ENCODE measurements at regions not wholly inside any gene's neighbourhood (a gene's known extent, or its start where the extent isn't known, plus 50 kb on each side); places are given as distances from the start of the nearest gene placed in this dataset.

DNA sequence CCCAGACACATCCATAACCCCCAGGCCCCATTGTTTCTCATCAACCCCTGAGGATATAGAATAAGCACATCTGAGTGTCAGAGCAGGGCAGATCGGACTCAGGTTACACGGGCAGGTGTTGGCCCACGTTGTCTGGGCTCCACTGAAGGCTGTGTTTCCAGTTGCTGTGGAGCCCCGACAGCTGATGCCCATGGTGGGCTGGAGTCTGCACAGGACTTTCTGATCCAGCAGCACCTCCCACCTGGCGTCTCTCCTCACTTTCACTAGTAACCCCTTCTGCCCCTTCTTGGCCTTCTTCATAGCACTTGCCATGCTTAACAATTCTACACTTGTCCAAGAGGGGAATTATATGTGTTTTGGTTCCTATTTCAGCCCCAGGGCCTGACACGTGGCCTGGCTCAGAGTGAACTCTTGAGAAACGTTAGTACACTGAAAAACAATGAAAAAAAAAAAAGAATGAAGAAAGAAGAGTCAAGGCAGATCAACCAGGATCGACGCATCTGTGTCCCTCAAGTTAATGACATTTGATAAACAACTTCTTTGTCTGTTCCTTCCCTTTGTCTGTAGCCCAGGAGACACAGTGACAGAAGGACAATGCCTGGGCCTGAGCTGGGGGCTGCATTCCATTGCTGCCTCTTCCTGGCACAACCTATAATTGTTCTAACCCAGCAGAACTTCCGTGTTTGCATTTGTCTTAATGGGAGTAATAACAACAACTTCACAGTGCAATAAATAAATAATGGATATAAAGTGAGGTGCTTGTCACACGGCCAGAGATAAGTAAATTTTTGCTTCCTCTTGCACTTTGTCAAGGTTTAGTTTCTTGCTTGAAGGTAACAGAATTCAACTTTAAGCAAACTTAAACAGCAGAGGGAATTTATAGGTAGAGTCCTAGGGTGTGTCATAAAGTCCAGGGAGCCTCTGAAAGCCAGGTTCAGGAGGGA, 224.2 kb upstream of the SSTR4 start:
- POLR2A ChIA-PET, result no interaction called here
- dilution Hi-C loops (cut with MboI; ENCODE audit: extremely low pct_ligation_motif_present, low sequenced_read_pairs), result no loop called here

More for the DNA sequence above, 224.2 kb upstream of the SSTR4 start:
- intact Hi-C loops (cut with micrococcal nuclease), result no loop called here
- FAIRE-seq (no peak), DNase-seq (ENCODE audit: low read depth, low spot score) (no peak)
- TF ChIP-seq FOS (IDR thresholded peaks at IDR 0.05; ENCODE audit: borderline replicate concordance, insufficient read depth, low read length), result no peak
- no peak for TF ChIP-seq POLR2A (IDR thresholded peaks at IDR 0.05; ENCODE audit: low read depth, low read length)
- no peak for TF ChIP-seq POLR2AphosphoS5 (IDR thresholded peaks at IDR 0.05; ENCODE audit: insufficient read depth, low read depth, low read length)
- TF ChIP-seq, protein P1, sequence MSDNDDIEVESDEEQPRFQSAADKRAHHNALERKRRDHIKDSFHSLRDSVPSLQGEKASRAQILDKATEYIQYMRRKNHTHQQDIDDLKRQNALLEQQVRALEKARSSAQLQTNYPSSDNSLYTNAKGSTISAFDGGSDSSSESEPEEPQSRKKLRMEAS (IDR thresholded peaks at IDR 0.05; ENCODE audit: insufficient read depth, insufficient read length), result no peak
- no peak for TF ChIP-seq GATA2 (IDR thresholded peaks at IDR 0.05; ENCODE audit: insufficient read depth, insufficient read length, low read depth, low read length)
- no peak for TF ChIP-seq JUN (IDR thresholded peaks at IDR 0.05; ENCODE audit: borderline replicate concordance, insufficient read depth, insufficient read length, low read depth)
- TF ChIP-seq, protein P2, sequence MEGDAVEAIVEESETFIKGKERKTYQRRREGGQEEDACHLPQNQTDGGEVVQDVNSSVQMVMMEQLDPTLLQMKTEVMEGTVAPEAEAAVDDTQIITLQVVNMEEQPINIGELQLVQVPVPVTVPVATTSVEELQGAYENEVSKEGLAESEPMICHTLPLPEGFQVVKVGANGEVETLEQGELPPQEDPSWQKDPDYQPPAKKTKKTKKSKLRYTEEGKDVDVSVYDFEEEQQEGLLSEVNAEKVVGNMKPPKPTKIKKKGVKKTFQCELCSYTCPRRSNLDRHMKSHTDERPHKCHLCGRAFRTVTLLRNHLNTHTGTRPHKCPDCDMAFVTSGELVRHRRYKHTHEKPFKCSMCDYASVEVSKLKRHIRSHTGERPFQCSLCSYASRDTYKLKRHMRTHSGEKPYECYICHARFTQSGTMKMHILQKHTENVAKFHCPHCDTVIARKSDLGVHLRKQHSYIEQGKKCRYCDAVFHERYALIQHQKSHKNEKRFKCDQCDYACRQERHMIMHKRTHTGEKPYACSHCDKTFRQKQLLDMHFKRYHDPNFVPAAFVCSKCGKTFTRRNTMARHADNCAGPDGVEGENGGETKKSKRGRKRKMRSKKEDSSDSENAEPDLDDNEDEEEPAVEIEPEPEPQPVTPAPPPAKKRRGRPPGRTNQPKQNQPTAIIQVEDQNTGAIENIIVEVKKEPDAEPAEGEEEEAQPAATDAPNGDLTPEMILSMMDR (IDR thresholded peaks at IDR 0.05; ENCODE audit: extremely low read depth in 1 of 2, insufficient read depth in 1 of 2, low read depth in 1 of 2, low read length in 2 of 2), result no peak
- Histone ChIP-seq H2AFZ (ENCODE audit: low read depth, low read length) (no peak overlapping the region), H3K4me3 (replicated peaks in 1 of 3; ENCODE audit: insufficient read depth in 1 of 3, low read depth in 1 of 3, low read length in 3 of 3) (no peak overlapping the region), H3K9me3 (replicated peaks; ENCODE audit: control insufficient read depth, insufficient read depth, low read length) (no peaks in the 10 kb centered on the region), H3K4me1 (ENCODE audit: control insufficient read depth, extremely low read depth, insufficient read depth, low read length) (no peaks in the 10 kb centered on the region), H3K4me2 (ENCODE audit: insufficient read depth, low read length) (no peak overlapping the region), H3K27ac (ENCODE audit: insufficient read depth, low read depth, low read length) (no peak overlapping the region), H3K9me1 (replicated peaks; ENCODE audit: control insufficient read depth, extremely low read depth, insufficient read depth, low read length) (no peaks in the 10 kb centered on the region), H3K27me3 (ENCODE audit: control insufficient read depth in 2 of 2, insufficient read depth in 2 of 2, low read length in 2 of 2) (peaks cover 0 to 2% of the 10 kb centered on the region in 2 experiments), H3K36me3 (ENCODE audit: control insufficient read depth in 2 of 2, extremely low read depth in 1 of 2, insufficient read depth in 2 of 2, low read length in 2 of 2) (no peaks in the 10 kb centered on the region), H3K79me2 (ENCODE audit: control insufficient read depth, insufficient read depth, low read length) (no peaks in the 10 kb centered on the region), H4K20me1 (replicated peaks; ENCODE audit: control insufficient read depth, extremely low read depth, insufficient read depth, low read length) (no peaks in the 10 kb centered on the region), H3K9ac (replicated peaks; ENCODE audit: extremely low read depth, insufficient read depth, low read length) (no peak overlapping the region)
- no TSS peak for BruUV-seq (replicated peaks)
- CTCF ChIA-PET, result no interaction called here

Measured in endothelial cell of umbilical vein (primary cell).